Heart left ventricle (tissue), 16 donors: ENCODE measurements at regions not wholly inside any gene's neighbourhood (a gene's known extent, or its start where the extent isn't known, plus 50 kb on each side); places are given as distances from the start of the nearest gene placed in this dataset.

Experiments used
- ATAC-seq, 4 donors: fragments of 200-7000 bp; cut with Tn5 transposase; one replicate each; pipeline ENCODE4 v1.9.1; 2020 to 2022; ENCODE audit warnings: moderate library complexity in 4 of 4, mild to moderate bottlenecking in 3 of 4, moderate number of reproducible peaks in 1 of 4
- DNase-seq, 5 donors: peaks; one replicate each; pipeline ENCODE4 v3.0.0-alpha.2; 2020
- H3K27ac ChIP-seq, 12 donors: fragments of 200-600 bp; sonication (generic) in 4 of 12; one replicate each; pipeline versions ENCODE4 v1.5.0 to v1.8.0; 2016 to 2022; ENCODE audit warnings: mild to moderate bottlenecking in 2 of 12
- H3K27me3 ChIP-seq, 9 donors: fragments of 200-600 bp; sonication (generic) in 2 of 9; one replicate each; pipeline versions ENCODE4 v1.5.1 to v1.8.0; 2016 to 2022; ENCODE audit warnings: mild to moderate bottlenecking in 3 of 9
- H3K36me3 ChIP-seq, 9 donors: fragments of 200-600 bp; sonication (generic) in 2 of 9; one replicate each; pipeline versions ENCODE4 v1.5.0 to v1.8.0; 2018 to 2022; ENCODE audit warnings: mild to moderate bottlenecking in 2 of 9
- H3K4me1 ChIP-seq, 12 donors: fragments of 200-600 bp; sonication (generic) in 4 of 12; one replicate each; pipeline versions ENCODE4 v1.5.0 to v1.8.0; 2016 to 2022; ENCODE audit warnings: mild to moderate bottlenecking in 3 of 12
- H3K4me3 ChIP-seq, 12 donors: fragments of 200-600 bp; sonication (generic) in 4 of 12; one replicate each; pipeline versions ENCODE4 v1.5.0 to v1.8.0; 2017 to 2022; ENCODE audit warnings: mild to moderate bottlenecking in 9 of 12, moderate library complexity in 4 of 12
- H3K9me3 ChIP-seq, 12 donors: fragments of 200-600 bp; sonication (generic) in 4 of 12; one replicate each; pipeline versions ENCODE4 v1.5.0 to v1.8.0; 2016 to 2022; ENCODE audit warnings: mild to moderate bottlenecking in 1 of 12
- CTCF ChIP-seq, 12 donors: fragments of 200-600 bp; sonication (generic) in 4 of 12; IDR thresholded peaks; one replicate each; pipeline versions ENCODE4 v1.5.0 to v1.8.0; 2018 to 2022; ENCODE audit warnings: antibody characterized with exemption in 12 of 12, mild to moderate bottlenecking in 5 of 12
- POLR2A ChIP-seq, 2 donors: fragments of 450-650 bp; IDR thresholded peaks; one replicate each; pipeline ENCODE4 v1.6.1; 2017; ENCODE audit warnings: antibody characterized with exemption in 2 of 2, mild to moderate bottlenecking in 2 of 2, moderate library complexity in 2 of 2
- WGBS, 4 donors: extraction: QIAGEN DNeasy Blood & Tissue Kit in 2 of 4; methylation state at CpG; one replicate each; pipeline versions ENCODE4 v1.1.5 to v1.1.7; 2013 to 2018; 5-methylcytosine and 5-hydroxymethylcytosine counted together
- intact Hi-C, 10 donors: fragments of 100-400 bp; cut with DNase I; formaldehyde crosslinking; loops; one replicate each; pipeline versions ENCODE4 v1.11.1 to v1.14.2; 2022
- donor health status: ischemic (EF 13 %, LVEDD 7.1; RV severe dilation, severe dysfunction).
- donor health status: healthy with polysubstance abuse.
- donor health status: DM: no; HTN: yes; CAD: no.
- donor health status: DM: no; HTN: no; CAD: no.
- donor health status: ischemic (EF 25% LVEDD 6.9; RV normal size, moderate dysfunction).
- donor health status: ischemic (EF 25% LVEDD 5.7; RV mildly dilated, moderate dysfunction).
- donor health status: healthy.
- donor health status: DM: yes; HTN: yes; CAD: no.
- donor health status: ischemic (EF 35%, LVEDD 5.7; RV mildly dilated, moderate dysfunction).
- donor health status: nonischemic (EF 11% LVEDD 7.7; RV severe dilation, severe dysfunction).
- donor health status: DM: yes; HTN: yes; CAD: no.
- donor health status: PGD.
- donor health status: ischemic (EF 29% LVEDD 5.4; RV normal size, mild dysfunction).
- donor health status: nonischemic (EF 23%, LVEDD 6.1; RV moderate dilation, normal function).

- ATAC-seq: no peak
- Histone ChIP-seq H3K9me3 (peaks cover 0 to 12% (median 0%) of the 10 kb centered on the region in 12 donors), H3K36me3 (no peaks in the 10 kb centered on the region), H3K4me1 (no peaks in the 10 kb centered on the region), H3K27ac (no peak overlapping the region), H3K4me3 (no peak overlapping the region), H3K27me3 (peaks cover 0 to 8% (median 0%) of the 10 kb centered on the region in 9 donors)
- no peak for TF ChIP-seq POLR2A (IDR thresholded peaks at IDR 0.05)
- 91 to 92% (median 91%) methylated on average over 3 of the region's 3 CpGs for WGBS, 4 donors
- intact Hi-C loops: no loop called here
- DNase-seq: no peak
These were observed 303.5 kb upstream of the TSHZ2 start for GRCh38 chr20:52668626-52669025.

DNA sequence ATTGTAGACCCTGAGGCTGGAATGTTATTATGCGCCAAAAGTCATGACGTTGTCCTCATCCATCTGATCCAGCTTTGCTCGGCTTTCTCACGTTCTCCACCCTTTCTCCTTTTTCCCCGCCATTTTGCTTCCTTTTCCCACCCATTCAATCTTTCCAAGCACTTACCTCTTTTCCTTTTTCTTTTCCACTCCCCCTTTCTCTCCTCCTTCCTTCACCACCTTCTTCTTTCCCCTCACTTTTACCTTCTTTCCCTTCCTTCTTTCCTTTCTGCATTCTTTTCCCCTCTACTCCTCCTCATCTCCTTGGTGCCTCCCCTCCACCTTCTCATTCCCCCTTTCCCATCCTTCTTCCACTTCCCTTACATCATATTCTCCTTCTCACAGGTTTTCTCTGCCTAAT lies 304.8 kb upstream of the TSHZ2 start:
- ATAC-seq: no peak
- no peak for DNase-seq
- Histone ChIP-seq H3K4me3 (no peak overlapping the region), H3K27ac (no peak overlapping the region), H3K36me3 (no peaks in the 10 kb centered on the region), H3K4me1 (no peaks in the 10 kb centered on the region), H3K27me3 (peaks cover 0 to 8% (median 0%) of the 10 kb centered on the region in 9 donors), H3K9me3 (peaks cover 0 to 6% (median 0%) of the 10 kb centered on the region in 12 donors)
- intact Hi-C loops: no loop called here
- TF ChIP-seq POLR2A (IDR thresholded peaks at IDR 0.05) (no peak), CTCF (IDR thresholded peaks at IDR 0.05) (no peak)
- 89 to 94% (median 92%) methylated on average over 5 of the region's 5 CpGs for WGBS, 4 donors

- peaks cover 0 to 8% (median 0%) of the 10 kb centered on the region in 9 donors for H3K27me3 ChIP-seq
- H3K9me3 ChIP-seq: peaks cover 0 to 6% (median 0%) of the 10 kb centered on the region in 12 donors
- no peak for DNase-seq
- no peaks in the 10 kb centered on the region for H3K4me1 ChIP-seq
- 88 to 95% (median 91%) methylated on average over 1 of the region's 1 CpG for WGBS, 4 donors
- ATAC-seq: no peak
- H3K36me3 ChIP-seq: no peaks in the 10 kb centered on the region
- intact Hi-C loops: no loop called here
- H3K4me3 ChIP-seq: no peak overlapping the region
- H3K27ac ChIP-seq: no peak overlapping the region
- TF ChIP-seq CTCF (IDR thresholded peaks at IDR 0.05) (no peak), POLR2A (IDR thresholded peaks at IDR 0.05) (no peak)
These were observed 306.7 kb upstream of the TSHZ2 start for GRCh38 chr20:52665441-52665840.

DNA sequence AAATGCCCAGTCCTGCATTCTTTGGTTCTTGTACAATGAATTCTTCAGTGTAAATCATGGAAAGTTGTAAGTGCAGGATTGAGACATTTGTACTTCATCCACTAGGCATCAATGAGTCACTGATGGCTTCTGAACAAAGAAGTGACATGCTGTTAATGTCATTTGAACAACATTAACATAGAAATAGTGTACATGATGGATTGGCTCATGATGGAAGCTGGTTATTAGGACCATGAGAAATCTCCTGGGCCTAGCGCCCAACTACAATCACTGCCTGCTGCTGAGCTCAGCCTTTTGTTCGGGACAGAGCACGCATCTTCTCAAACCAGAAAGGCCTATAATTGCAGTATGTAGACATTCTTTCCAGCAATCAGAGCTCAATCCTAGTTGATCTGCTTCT lies 316.8 kb upstream of the TSHZ2 start:
- Histone ChIP-seq H3K4me3 (no peak overlapping the region), H3K36me3 (no peaks in the 10 kb centered on the region), H3K27me3 (no peaks in the 10 kb centered on the region), H3K4me1 (no peaks in the 10 kb centered on the region), H3K9me3 (no peaks in the 10 kb centered on the region), H3K27ac (no peak overlapping the region)
- DNase-seq (no peak), ATAC-seq (no peak)
- WGBS, 4 donors: 95 to 98% (median 96%) methylated on average over 3 of the region's 3 CpGs
- no peak for TF ChIP-seq POLR2A (IDR thresholded peaks at IDR 0.05)
- no peak for TF ChIP-seq CTCF (IDR thresholded peaks at IDR 0.05)
- intact Hi-C loops: no loop called here

GRCh38 chr20:52654567-52654966 lies 317.6 kb upstream of the TSHZ2 start:
- TF ChIP-seq CTCF (IDR thresholded peaks at IDR 0.05): no peak
- no peak for TF ChIP-seq POLR2A (IDR thresholded peaks at IDR 0.05)
- DNase-seq (no peak), ATAC-seq (no peak)
- Histone ChIP-seq H3K4me3 (no peak overlapping the region), H3K36me3 (no peaks in the 10 kb centered on the region), H3K4me1 (no peaks in the 10 kb centered on the region), H3K27me3 (no peaks in the 10 kb centered on the region), H3K9me3 (no peaks in the 10 kb centered on the region), H3K27ac (no peak overlapping the region)
- intact Hi-C loops: no loop called here
- 24 to 50% (median 41%) methylated on average over 2 of the region's 2 CpGs for WGBS, 4 donors
